Activated T-cell treated with anti-CD3 and anti-CD28 coated beads, Interleukin-2, amount 50 U/mL, for 72 hours (primary cell): ENCODE measurements at regions not wholly inside any gene's neighbourhood (a gene's known extent, or its start where the extent isn't known, plus 50 kb on each side); places are given as distances from the start of the nearest gene placed in this dataset.
"Not testable (repeated sequence)": the region's sequence is repeated elsewhere in the genome, so short reads cannot be mapped to it uniquely, and the experiment has no call there.

ENCODE experiments used
- ATAC-seq, 2 donors: fragments of 150-1000 bp; cut with Tn5 transposase; replicated peaks in 1 of 2; 2 replicates each; pipeline ENCODE4 v1.10.0; 2021; ENCODE audit warnings: moderate library complexity in 2 of 2, mild to moderate bottlenecking in 1 of 2
- DNase-seq, 2 donors: peaks; one replicate each; pipeline ENCODE4 v3.0.0; 2021 to 2022; ENCODE audit warnings: mixed read lengths in 1 of 2
- H3K27ac Mint-ChIP-seq: one replicate; pipeline ENCODE4 v1.8.0; 2022; ENCODE audit warnings: mild to moderate bottlenecking, moderate library complexity, mixed read lengths
- H3K27me3 Mint-ChIP-seq: one replicate; pipeline ENCODE4 v1.8.0; 2022; ENCODE audit warnings: low read depth, mixed read lengths
- H3K36me3 Mint-ChIP-seq, 2 donors: one replicate each; pipeline ENCODE4 v1.8.0; 2022; ENCODE audit warnings: mixed read lengths in 2 of 2, mild to moderate bottlenecking in 1 of 2; ENCODE audit not compliant: insufficient read depth in 2 of 2
- H3K4me1 Mint-ChIP-seq: one replicate; pipeline ENCODE4 v1.8.0; 2022; ENCODE audit warnings: low read depth, mixed read lengths
- H3K4me3 Mint-ChIP-seq, 2 donors: one replicate each; pipeline ENCODE4 v1.8.0; 2022; ENCODE audit warnings: mild to moderate bottlenecking in 2 of 2, mixed read lengths in 2 of 2, moderate library complexity in 2 of 2
- H3K9me3 Mint-ChIP-seq, 2 donors: one replicate each; pipeline ENCODE4 v1.8.0; 2022; ENCODE audit warnings: mixed read lengths in 2 of 2

DNA sequence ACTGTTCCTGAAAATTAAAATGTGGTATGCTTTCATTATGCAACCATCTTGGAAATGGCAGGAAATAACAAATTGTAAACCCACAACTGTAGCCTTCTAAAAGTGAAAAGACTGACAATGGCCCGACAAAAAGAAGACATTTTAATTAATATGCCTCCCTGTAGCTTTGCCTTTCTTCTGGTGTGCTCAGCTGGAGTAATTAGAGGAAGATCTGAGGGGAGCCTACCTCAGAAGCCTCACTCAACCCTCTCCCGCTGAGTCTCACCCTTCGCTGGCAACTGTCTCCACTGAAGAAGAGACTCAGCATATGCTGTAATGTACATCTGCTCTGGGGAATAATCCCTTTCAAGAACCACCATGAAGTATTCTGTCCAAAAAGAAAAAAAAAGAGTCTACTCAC lies 104.7 kb upstream of the SETMAR start:
- Mint-ChIP-seq H3K9me3 (peaks cover 5 to 7% of the 10 kb centered on the region in 2 donors), H3K4me1 (no peaks in the 10 kb centered on the region), H3K27me3 (no peaks in the 10 kb centered on the region), H3K27ac (no peak overlapping the region), H3K4me3 (no peak overlapping the region), H3K36me3 (no peaks in the 10 kb centered on the region)
- ATAC-seq (no peak), DNase-seq (no peak)

- not testable (repeated sequence) for H3K27me3 Mint-ChIP-seq, H3K4me3 Mint-ChIP-seq, ATAC-seq, H3K36me3 Mint-ChIP-seq, DNase-seq, H3K4me1 Mint-ChIP-seq, H3K27ac Mint-ChIP-seq
- peaks cover 8 to 12% of the 10 kb centered on the region in 2 donors for H3K9me3 Mint-ChIP-seq
Measured at GRCh38 chr3:4204776-4205175, 98.4 kb upstream of the SETMAR start.

- peaks cover 2% of the 10 kb centered on the region in 2 donors for H3K36me3 Mint-ChIP-seq
- no peaks in the 10 kb centered on the region for H3K27me3 Mint-ChIP-seq
- H3K27ac Mint-ChIP-seq, result peak overlapping the region; percentile 60
- H3K9me3 Mint-ChIP-seq, result peaks cover 7 to 8% of the 10 kb centered on the region in 2 donors
- DNase-seq (no peak), ATAC-seq (no peak)
- H3K4me1 Mint-ChIP-seq, result no peaks in the 10 kb centered on the region
- no peak overlapping the region for H3K4me3 Mint-ChIP-seq
Measured at GRCh38 chr3:4207672-4208071, 95.5 kb upstream of the SETMAR start.

GRCh38 chr3:4208556-4208955 lies 94.6 kb upstream of the SETMAR start:
- H3K9me3 Mint-ChIP-seq, result peaks cover 5 to 8% of the 10 kb centered on the region in 2 donors
- no peaks in the 10 kb centered on the region for H3K27me3 Mint-ChIP-seq
- no peaks in the 10 kb centered on the region for H3K4me1 Mint-ChIP-seq
- H3K27ac Mint-ChIP-seq, result no peak overlapping the region
- no peak for ATAC-seq
- H3K36me3 Mint-ChIP-seq, result peaks cover 2 to 8% of the 10 kb centered on the region in 2 donors
- H3K4me3 Mint-ChIP-seq, result no peak overlapping the region
- no peak for DNase-seq

DNA sequence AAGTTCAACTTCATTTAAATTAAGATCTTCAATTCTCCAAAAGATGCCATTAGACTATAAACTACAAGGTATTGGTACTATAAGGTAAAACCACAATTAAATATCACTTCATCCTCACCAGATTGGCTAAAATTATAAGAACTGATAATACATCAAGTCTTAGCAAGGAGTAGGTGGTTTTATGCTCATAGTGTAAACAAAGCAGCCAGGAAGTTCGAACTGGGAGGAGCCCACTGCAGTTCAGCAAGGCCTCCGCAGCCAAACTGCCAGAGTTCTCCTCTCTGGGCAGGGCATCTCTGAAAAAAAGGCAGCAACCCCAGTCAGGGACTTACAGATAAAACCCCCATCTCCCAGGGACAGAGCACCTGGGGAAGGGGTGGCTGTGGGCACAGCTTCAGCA lies 91.6 kb upstream of the SETMAR start:
- Mint-ChIP-seq H3K4me3 (no peak overlapping the region), H3K9me3 (peaks cover 14 to 16% of the 10 kb centered on the region in 2 donors), H3K4me1 (no peaks in the 10 kb centered on the region), H3K27me3 (no peaks in the 10 kb centered on the region), H3K27ac (no peak overlapping the region), H3K36me3 (peaks cover 8 to 10% of the 10 kb centered on the region in 2 donors)
- no peak for DNase-seq
- no peak for ATAC-seq

GRCh38 chr3:4213420-4213819 lies 89.7 kb upstream of the SETMAR start:
- not testable (repeated sequence) for ATAC-seq, H3K27me3 Mint-ChIP-seq, H3K4me1 Mint-ChIP-seq, H3K27ac Mint-ChIP-seq, DNase-seq, H3K4me3 Mint-ChIP-seq
- Mint-ChIP-seq H3K36me3 (peaks cover 8 to 11% of the 10 kb centered on the region in 2 donors), H3K9me3 (peaks cover 13 to 15% of the 10 kb centered on the region in 2 donors)

DNA sequence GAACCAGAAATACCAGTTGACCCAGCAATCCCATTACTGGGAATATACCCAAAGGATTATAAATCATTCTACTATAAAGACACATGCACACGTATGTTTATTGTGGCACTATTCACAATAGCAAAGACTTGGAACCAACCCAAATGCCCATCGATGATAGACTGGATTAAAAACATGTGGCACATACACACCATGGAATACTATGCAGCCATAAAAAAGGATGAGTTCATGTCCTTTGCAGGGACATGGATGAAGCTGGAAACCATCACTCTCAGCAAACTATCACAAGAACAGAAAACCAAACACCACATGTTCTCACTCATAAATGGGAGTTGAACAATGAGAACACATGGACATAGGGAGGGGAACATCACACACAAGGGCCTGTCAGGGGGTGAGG lies 86.2 kb upstream of the SETMAR start:
- not testable (repeated sequence) for ATAC-seq, DNase-seq, H3K27me3 Mint-ChIP-seq, H3K4me1 Mint-ChIP-seq, H3K27ac Mint-ChIP-seq, H3K4me3 Mint-ChIP-seq
- Mint-ChIP-seq H3K9me3 (peaks cover 11 to 15% of the 10 kb centered on the region in 2 donors), H3K36me3 (peaks cover 8 to 11% of the 10 kb centered on the region in 2 donors)

- H3K27me3 Mint-ChIP-seq, result no peaks in the 10 kb centered on the region
- ATAC-seq (no peak), DNase-seq (no peak)
- H3K9me3 Mint-ChIP-seq, result peaks cover 10 to 11% of the 10 kb centered on the region in 2 donors
- H3K4me3 Mint-ChIP-seq, result no peak overlapping the region
- H3K4me1 Mint-ChIP-seq, result peaks cover 6% of the 10 kb centered on the region
- no peak overlapping the region for H3K27ac Mint-ChIP-seq
- peaks cover 3 to 8% of the 10 kb centered on the region in 2 donors for H3K36me3 Mint-ChIP-seq
Measured at GRCh38 chr3:4218456-4219226, 84.5 kb upstream of the SETMAR start.

DNA sequence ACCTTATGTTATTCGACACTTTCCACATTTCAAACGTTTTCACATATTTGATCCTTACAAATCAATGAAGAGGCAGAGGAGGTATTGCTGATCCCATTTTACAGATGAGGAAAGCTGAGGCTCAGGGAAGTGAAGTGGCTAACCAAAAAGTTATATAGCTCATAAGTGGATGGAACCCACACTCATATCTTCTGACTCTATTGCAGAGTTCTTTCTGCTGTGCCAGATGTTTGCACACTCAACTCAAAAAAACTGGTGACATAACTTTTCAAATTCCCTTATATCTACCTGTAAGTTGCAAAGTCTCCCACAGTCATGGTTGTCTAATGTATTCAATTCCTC lies 84.0 kb upstream of the SETMAR start:
- Mint-ChIP-seq H3K27me3 (no peaks in the 10 kb centered on the region), H3K4me1 (peaks cover 6% of the 10 kb centered on the region), H3K36me3 (peaks cover 3 to 5% of the 10 kb centered on the region in 2 donors)

GRCh38 chr3:4220065-4220464 lies 83.1 kb upstream of the SETMAR start:
- Mint-ChIP-seq H3K4me3 (no peak overlapping the region), H3K27ac (no peak overlapping the region), H3K36me3 (peaks cover 1 to 3% of the 10 kb centered on the region in 2 donors), H3K9me3 (peaks cover 3 to 5% of the 10 kb centered on the region in 2 donors), H3K4me1 (peaks cover 6% of the 10 kb centered on the region), H3K27me3 (no peaks in the 10 kb centered on the region)
- DNase-seq, result no peak
- no peak for ATAC-seq

More for the DNA sequence above, 84.0 kb upstream of the SETMAR start:
- ATAC-seq (no peak), DNase-seq (no peak)
- no peak overlapping the region for H3K4me3 Mint-ChIP-seq
- H3K27ac Mint-ChIP-seq, result no peak overlapping the region
- peaks cover 5 to 8% of the 10 kb centered on the region in 2 donors for H3K9me3 Mint-ChIP-seq

DNA sequence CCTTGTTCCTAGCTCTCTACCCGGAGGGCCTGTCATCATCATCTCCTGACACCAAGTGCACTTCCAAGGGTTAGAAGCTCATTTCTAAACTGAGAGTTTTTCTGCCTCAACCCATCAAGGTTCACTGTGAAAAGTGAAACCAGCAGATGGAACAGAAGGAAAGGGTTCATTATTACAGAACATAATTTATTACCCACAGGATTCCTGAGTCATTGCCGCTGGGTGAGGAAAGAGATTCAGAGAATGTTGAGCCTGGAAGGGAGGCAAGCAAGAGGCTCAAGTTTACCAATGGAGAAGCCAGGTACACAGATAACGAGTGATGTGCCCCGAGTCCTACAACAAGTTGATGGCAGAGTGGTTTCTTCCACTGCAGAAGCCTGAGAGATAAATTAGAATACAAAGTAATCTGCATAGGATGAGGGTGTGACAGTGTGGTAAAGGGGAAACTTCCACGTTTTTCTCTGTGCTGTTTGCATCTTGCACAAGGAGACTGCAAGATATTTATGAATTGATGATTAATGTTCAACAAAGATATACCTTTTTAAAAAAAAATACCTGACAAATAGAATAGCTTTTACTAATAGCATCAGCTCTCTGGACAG lies 80.5 kb upstream of the SETMAR start:
- DNase-seq (no peak), ATAC-seq (no peak)
- no peaks in the 10 kb centered on the region for H3K27me3 Mint-ChIP-seq
- no peaks in the 10 kb centered on the region for H3K36me3 Mint-ChIP-seq
- H3K4me1 Mint-ChIP-seq, result peaks cover 6% of the 10 kb centered on the region
- H3K27ac Mint-ChIP-seq, result no peak overlapping the region
- no peak overlapping the region for H3K4me3 Mint-ChIP-seq
- peaks cover 0 to 1% of the 10 kb centered on the region in 2 donors for H3K9me3 Mint-ChIP-seq

GRCh38 chr3:4223777-4224176 lies 79.4 kb upstream of the SETMAR start:
- ATAC-seq, result no peak
- DNase-seq, result no peak
- no peak overlapping the region for H3K27ac Mint-ChIP-seq
- no peaks in the 10 kb centered on the region for H3K27me3 Mint-ChIP-seq
- H3K9me3 Mint-ChIP-seq, result peaks cover 0 to 1% of the 10 kb centered on the region in 2 donors
- H3K36me3 Mint-ChIP-seq, result no peaks in the 10 kb centered on the region
- H3K4me3 Mint-ChIP-seq, result no peak overlapping the region
- peaks cover 6% of the 10 kb centered on the region for H3K4me1 Mint-ChIP-seq

DNA sequence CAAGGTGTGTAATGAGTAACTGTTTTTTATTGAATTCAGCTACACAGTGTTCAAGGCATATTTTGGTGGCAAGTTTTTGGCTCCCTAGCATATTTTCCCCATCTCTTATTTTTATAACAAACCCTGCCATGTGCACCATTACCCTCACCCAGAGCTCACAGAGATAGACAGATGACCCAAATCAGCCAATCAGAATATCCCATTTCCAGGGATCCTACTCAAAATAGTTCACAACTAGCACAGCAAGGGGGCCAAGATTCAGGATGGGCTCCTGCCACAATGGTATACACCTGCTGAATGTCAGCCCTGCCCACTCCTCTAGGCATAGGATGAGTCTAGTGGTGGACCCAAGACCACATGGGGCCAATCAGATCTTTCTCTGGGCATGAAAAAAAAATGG lies 78.8 kb upstream of the SETMAR start:
- H3K27me3 Mint-ChIP-seq, result no peaks in the 10 kb centered on the region
- peaks cover 0 to 1% of the 10 kb centered on the region in 2 donors for H3K9me3 Mint-ChIP-seq
- no peak overlapping the region for H3K4me3 Mint-ChIP-seq
- no peaks in the 10 kb centered on the region for H3K36me3 Mint-ChIP-seq
- no peak for DNase-seq
- no peak for ATAC-seq
- H3K4me1 Mint-ChIP-seq, result peaks cover 6% of the 10 kb centered on the region
- H3K27ac Mint-ChIP-seq, result no peak overlapping the region
